ENCODE measurements at regions not wholly inside any gene's neighbourhood (a gene's known extent, or its start where the extent isn't known, plus 50 kb on each side); places are given as distances from the start of the nearest gene placed in this dataset.
A peak's percentile ranks its signal among the peaks of the same experiment; 100 is the strongest.

DNA sequence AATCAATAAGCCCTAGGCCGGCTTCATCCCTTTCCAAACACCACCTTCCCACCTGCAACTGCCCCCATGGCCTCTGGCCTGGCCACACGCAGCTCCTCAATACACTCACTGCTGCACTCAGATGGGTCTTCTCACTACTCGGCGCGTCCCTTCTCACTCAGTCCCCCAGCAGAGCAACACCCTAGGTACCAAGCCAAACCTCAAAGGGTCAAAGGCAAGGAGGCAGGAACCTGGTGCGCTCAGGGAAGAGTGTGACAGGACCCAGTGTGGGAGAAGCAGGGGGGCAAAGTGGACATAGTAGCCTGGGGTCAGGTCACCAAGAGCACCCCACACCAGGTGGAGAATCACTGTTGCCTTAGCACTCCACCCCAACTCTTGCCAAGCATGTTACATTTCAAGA is 90.6 kb downstream of the TTC32 start:
- Histone ChIP-seq H2AFZ (no peak overlapping the region), H3K27ac (no peak overlapping the region), H3K9me3 (ENCODE audit: insufficient read depth, low read depth) (no peaks in the 10 kb centered on the region), H3K79me2 (ENCODE audit: low read depth) (no peaks in the 10 kb centered on the region), H4K20me1 (ENCODE audit: insufficient read depth) (no peaks in the 10 kb centered on the region), H3F3A (ENCODE audit: insufficient read depth, low read depth) (no peaks in the 10 kb centered on the region), H3K27me3 (ENCODE audit: insufficient read depth, low read depth) (no peaks in the 10 kb centered on the region), H3K4me3 (no peak overlapping the region), H3K4me2 (no peak overlapping the region), H3K36me3 (ENCODE audit: low read depth) (no peaks in the 10 kb centered on the region), H3K9me2 (ENCODE audit: insufficient read depth) (no peaks in the 10 kb centered on the region), H3K4me1 (replicated peaks; ENCODE audit: insufficient read depth) (no peaks in the 10 kb centered on the region)
- DNase-seq = no peak
- ChIA-PET CTCF (no interaction called here), POLR2A (ENCODE audit: unreplicated experiment) (no interaction called here)
- no TSS peak for BruUV-seq (replicated peaks)
- intact Hi-C loops (cut with micrococcal nuclease; ENCODE audit: unreplicated experiment) = no loop called here
- TF ChIP-seq, protein P1, sequence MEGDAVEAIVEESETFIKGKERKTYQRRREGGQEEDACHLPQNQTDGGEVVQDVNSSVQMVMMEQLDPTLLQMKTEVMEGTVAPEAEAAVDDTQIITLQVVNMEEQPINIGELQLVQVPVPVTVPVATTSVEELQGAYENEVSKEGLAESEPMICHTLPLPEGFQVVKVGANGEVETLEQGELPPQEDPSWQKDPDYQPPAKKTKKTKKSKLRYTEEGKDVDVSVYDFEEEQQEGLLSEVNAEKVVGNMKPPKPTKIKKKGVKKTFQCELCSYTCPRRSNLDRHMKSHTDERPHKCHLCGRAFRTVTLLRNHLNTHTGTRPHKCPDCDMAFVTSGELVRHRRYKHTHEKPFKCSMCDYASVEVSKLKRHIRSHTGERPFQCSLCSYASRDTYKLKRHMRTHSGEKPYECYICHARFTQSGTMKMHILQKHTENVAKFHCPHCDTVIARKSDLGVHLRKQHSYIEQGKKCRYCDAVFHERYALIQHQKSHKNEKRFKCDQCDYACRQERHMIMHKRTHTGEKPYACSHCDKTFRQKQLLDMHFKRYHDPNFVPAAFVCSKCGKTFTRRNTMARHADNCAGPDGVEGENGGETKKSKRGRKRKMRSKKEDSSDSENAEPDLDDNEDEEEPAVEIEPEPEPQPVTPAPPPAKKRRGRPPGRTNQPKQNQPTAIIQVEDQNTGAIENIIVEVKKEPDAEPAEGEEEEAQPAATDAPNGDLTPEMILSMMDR (conservative IDR thresholded peaks at IDR 0.05) = no peak
- TF ChIP-seq EZH2 (IDR thresholded peaks at IDR 0.05; ENCODE audit: low read depth) = no peak

DNA sequence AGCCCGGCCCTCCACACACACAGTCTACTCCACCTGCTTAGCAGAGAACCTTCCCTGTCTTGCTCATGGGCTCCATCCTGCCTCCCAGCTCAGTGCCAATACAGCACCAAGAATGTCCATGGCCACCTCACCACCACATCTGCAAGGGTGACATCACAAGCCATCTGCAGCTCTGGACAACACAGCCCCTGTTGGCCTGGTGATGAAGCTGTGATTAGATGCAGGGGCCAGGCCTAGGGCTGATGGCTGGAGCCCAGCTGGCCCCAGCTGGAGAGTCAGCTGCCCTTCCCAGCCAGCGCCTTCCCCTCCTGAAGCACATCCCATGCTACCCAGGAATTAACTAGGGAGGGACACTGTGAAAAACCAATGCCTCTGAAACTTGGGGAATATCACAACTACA is 91.1 kb downstream of the TTC32 start:
- peak in 1 of 2 experiments; percentile 21 for DNase-seq
- Histone ChIP-seq H3K4me3 (no peak overlapping the region), H3K4me2 (no peak overlapping the region), H3K27me3 (ENCODE audit: insufficient read depth, low read depth) (no peaks in the 10 kb centered on the region), H4K20me1 (ENCODE audit: insufficient read depth) (no peaks in the 10 kb centered on the region), H3K36me3 (ENCODE audit: low read depth) (no peaks in the 10 kb centered on the region), H3F3A (ENCODE audit: insufficient read depth, low read depth) (no peaks in the 10 kb centered on the region), H3K27ac (no peak overlapping the region), H2AFZ (no peak overlapping the region), H3K9me3 (ENCODE audit: insufficient read depth, low read depth) (no peaks in the 10 kb centered on the region), H3K79me2 (ENCODE audit: low read depth) (no peaks in the 10 kb centered on the region), H3K9me2 (ENCODE audit: insufficient read depth) (no peaks in the 10 kb centered on the region), H3K4me1 (replicated peaks; ENCODE audit: insufficient read depth) (no peaks in the 10 kb centered on the region)
- TF ChIP-seq, protein P1 (conservative IDR thresholded peaks at IDR 0.05) = no peak
- TF ChIP-seq EZH2 (IDR thresholded peaks at IDR 0.05; ENCODE audit: low read depth) = no peak
- intact Hi-C loops (cut with micrococcal nuclease; ENCODE audit: unreplicated experiment) = no loop called here
- ChIA-PET CTCF (no interaction called here), POLR2A (ENCODE audit: unreplicated experiment) (no interaction called here)
- no TSS peak for BruUV-seq (replicated peaks)

DNA sequence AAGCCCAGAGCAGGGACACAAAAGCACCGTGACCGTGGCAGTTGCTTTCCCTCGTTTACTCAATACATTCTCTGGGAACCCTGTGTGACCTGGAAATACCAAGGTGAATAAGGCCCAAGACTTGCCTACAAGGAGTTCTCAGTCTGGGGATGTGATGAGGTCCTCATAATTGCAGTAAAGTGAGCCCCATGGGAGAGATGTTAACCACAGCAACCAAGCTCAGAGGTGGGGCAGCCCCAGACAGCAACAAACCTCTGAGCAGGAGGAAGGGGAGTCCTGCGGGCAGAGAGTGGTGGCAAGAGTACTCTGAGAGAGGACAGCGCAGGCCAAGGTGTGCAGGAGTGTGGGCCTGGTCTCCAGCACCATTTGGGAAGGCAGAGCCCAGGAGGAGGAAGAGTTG is 91.6 kb downstream of the TTC32 start:
- Histone ChIP-seq H3K4me1 (replicated peaks; ENCODE audit: insufficient read depth) (no peaks in the 10 kb centered on the region), H3K9me2 (ENCODE audit: insufficient read depth) (no peaks in the 10 kb centered on the region), H3K4me3 (no peak overlapping the region), H3K27ac (no peak overlapping the region), H3F3A (ENCODE audit: insufficient read depth, low read depth) (no peaks in the 10 kb centered on the region), H3K79me2 (ENCODE audit: low read depth) (no peaks in the 10 kb centered on the region), H3K4me2 (no peak overlapping the region), H3K36me3 (ENCODE audit: low read depth) (no peaks in the 10 kb centered on the region), H2AFZ (no peak overlapping the region), H3K27me3 (ENCODE audit: insufficient read depth, low read depth) (no peaks in the 10 kb centered on the region), H4K20me1 (ENCODE audit: insufficient read depth) (no peaks in the 10 kb centered on the region), H3K9me3 (ENCODE audit: insufficient read depth, low read depth) (no peaks in the 10 kb centered on the region)
- BruUV-seq (replicated peaks) = no TSS peak
- TF ChIP-seq, protein P1 (conservative IDR thresholded peaks at IDR 0.05) = no peak
- TF ChIP-seq EZH2 (IDR thresholded peaks at IDR 0.05; ENCODE audit: low read depth) = no peak
- ChIA-PET CTCF (no interaction called here), POLR2A (ENCODE audit: unreplicated experiment) (no interaction called here)
- no peak for DNase-seq
- intact Hi-C loops (cut with micrococcal nuclease; ENCODE audit: unreplicated experiment) = no loop called here
